Left lung (tissue), 4 donors: ENCODE measurements at regions not wholly inside any gene's neighbourhood (a gene's known extent, or its start where the extent isn't known, plus 50 kb on each side); places are given as distances from the start of the nearest gene placed in this dataset.

Experiments
- ATAC-seq: fragments of 200-7000 bp; cut with Tn5 transposase; one replicate; pipeline ENCODE4 v1.9.1; 2020; ENCODE audit warnings: moderate library complexity
- DNase-seq, 4 donors: peaks; one replicate each; pipeline ENCODE4 v3.0.0-alpha.2; 2013 to 2020
- H3K27ac ChIP-seq, 2 donors: fragments of 200-600 bp; sonication (generic) in 1 of 2; one replicate each; pipeline versions ENCODE4 v1.5.0 to v1.8.0; 2020 to 2021
- H3K27me3 ChIP-seq, 2 donors: fragments of 200-600 bp; sonication (generic) in 1 of 2; one replicate each; pipeline versions ENCODE4 v1.5.0 to v1.8.0; 2020 to 2021
- H3K36me3 ChIP-seq, 2 donors: fragments of 200-600 bp; sonication (generic) in 1 of 2; one replicate each; pipeline versions ENCODE4 v1.5.0 to v1.8.0; 2020 to 2021
- H3K4me1 ChIP-seq, 2 donors: fragments of 200-600 bp; one replicate each; pipeline ENCODE4 v1.8.0; 2021
- H3K4me3 ChIP-seq, 2 donors: fragments of 200-600 bp; sonication (generic) in 1 of 2; one replicate each; pipeline versions ENCODE4 v1.5.0 to v1.8.0; 2020 to 2021; ENCODE audit warnings: mild to moderate bottlenecking in 1 of 2
- H3K9me3 ChIP-seq, 2 donors: fragments of 200-600 bp; sonication (generic) in 1 of 2; one replicate each; pipeline versions ENCODE4 v1.5.0 to v1.8.0; 2020 to 2021
- intact Hi-C, 2 donors: fragments of 100-400 bp; cut with DNase I; formaldehyde crosslinking; loops; one replicate each; pipeline versions ENCODE4 v1.11.2 to v1.14.2; 2022
- TF ChIP-seq, protein P1 (sequence below), 2 donors: fragments of 200-600 bp; sonication (generic) in 1 of 2; IDR thresholded peaks; one replicate each; pipeline versions ENCODE4 v1.5.0 to v1.8.0; 2021; ENCODE audit warnings: antibody characterized with exemption in 2 of 2
- donor health status: DM: no; HTN: yes; CAD: no.
- donor health status: DM: no; HTN: no; CAD: no.

DNA sequence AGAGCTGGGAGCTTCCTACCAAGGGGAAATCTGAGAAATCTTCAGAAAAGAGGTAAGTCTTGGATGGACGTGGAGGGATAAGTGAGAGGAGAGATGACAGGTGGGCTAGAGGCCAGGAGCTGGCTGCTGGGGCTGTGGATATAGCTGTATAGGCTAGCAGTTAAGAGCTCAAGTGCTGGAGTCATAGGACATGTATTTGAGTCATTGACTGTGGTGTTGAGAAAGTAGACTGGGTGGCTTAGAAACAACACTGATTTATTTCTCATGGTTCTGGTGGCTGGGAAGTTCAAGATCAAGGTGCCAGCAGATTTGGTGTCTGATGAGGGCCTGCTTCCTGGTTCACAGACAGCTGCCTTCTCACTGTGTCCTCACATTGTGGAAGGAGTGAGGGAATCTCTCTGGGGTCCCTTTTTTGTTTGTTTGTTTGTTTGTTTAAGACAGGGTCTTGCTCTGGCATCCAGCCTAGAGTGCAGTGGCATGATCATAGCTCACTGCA, 151.1 kb upstream of the FUT8 start:
- H3K27ac ChIP-seq = no peak overlapping the region

DNA sequence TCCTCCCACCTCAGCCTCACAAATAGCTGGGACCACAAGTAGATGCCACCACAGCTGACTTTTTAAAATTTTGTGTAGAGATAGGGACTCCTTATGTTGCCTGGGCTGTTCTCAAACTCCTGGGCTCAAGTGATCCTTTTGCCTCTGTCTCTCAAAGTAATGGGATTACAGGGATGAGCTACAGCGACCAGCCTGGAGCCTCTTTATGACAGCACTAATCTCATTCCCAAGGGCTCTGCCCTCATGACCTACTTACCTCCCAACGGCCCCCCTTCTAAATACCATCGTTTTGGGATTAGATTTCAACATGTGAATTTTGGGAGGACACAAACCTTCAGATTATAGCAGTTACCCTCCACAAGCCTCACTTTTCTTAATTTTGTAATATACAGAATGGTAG, 150.6 kb upstream of the FUT8 start:
- Histone ChIP-seq H3K4me3 (no peak overlapping the region), H3K27me3 (no peaks in the 10 kb centered on the region), H3K36me3 (no peaks in the 10 kb centered on the region), H3K4me1 (no peaks in the 10 kb centered on the region), H3K9me3 (peaks cover 0 to 6% of the 10 kb centered on the region in 2 donors), H3K27ac (no peak overlapping the region)
- TF ChIP-seq, protein P1, sequence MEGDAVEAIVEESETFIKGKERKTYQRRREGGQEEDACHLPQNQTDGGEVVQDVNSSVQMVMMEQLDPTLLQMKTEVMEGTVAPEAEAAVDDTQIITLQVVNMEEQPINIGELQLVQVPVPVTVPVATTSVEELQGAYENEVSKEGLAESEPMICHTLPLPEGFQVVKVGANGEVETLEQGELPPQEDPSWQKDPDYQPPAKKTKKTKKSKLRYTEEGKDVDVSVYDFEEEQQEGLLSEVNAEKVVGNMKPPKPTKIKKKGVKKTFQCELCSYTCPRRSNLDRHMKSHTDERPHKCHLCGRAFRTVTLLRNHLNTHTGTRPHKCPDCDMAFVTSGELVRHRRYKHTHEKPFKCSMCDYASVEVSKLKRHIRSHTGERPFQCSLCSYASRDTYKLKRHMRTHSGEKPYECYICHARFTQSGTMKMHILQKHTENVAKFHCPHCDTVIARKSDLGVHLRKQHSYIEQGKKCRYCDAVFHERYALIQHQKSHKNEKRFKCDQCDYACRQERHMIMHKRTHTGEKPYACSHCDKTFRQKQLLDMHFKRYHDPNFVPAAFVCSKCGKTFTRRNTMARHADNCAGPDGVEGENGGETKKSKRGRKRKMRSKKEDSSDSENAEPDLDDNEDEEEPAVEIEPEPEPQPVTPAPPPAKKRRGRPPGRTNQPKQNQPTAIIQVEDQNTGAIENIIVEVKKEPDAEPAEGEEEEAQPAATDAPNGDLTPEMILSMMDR (IDR thresholded peaks at IDR 0.05) = no peak
- ATAC-seq (no peak), DNase-seq (no peak)
- intact Hi-C loops = no loop called here

More for the DNA sequence above, 151.1 kb upstream of the FUT8 start:
- ATAC-seq = no peak
- H3K27me3 ChIP-seq = no peaks in the 10 kb centered on the region
- no peak overlapping the region for H3K4me3 ChIP-seq
- no peak for DNase-seq
- H3K36me3 ChIP-seq = no peaks in the 10 kb centered on the region
- H3K9me3 ChIP-seq = peaks cover 0 to 6% of the 10 kb centered on the region in 2 donors
- no peaks in the 10 kb centered on the region for H3K4me1 ChIP-seq
- TF ChIP-seq, protein P1 (IDR thresholded peaks at IDR 0.05) = no peak
- intact Hi-C loops = no loop called here

DNA sequence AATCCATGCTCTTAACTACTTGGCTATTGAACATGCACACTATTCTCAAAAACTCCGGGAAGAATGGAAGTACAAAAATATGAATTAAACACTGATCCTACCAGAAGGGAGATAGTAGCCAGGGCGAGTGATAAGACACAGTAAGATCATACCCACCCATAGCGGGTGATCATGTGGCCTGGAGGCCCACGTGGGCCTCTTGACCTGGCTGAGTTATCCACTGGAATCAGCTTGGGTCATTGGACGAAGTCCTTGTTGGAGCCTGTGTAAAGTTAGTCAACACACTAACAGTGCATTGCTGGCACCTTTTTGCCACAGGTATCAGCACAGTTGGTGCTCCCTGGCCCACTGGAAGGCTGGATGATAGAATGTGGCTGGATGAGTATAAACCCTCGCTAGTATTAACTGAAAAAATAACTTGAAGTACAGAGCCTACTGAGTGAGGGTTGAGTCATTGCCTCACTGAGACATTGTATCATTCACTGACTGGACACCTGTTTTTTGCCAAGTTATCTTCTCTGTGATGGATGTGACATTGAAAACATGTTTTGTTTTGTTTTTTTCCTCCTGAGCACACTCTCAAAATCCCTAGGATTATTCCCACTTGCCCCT, 149.2 kb upstream of the FUT8 start:
- Histone ChIP-seq H3K9me3 (peaks cover 0 to 6% of the 10 kb centered on the region in 2 donors), H3K27ac (no peak overlapping the region), H3K36me3 (no peaks in the 10 kb centered on the region), H3K4me3 (no peak overlapping the region), H3K27me3 (no peaks in the 10 kb centered on the region), H3K4me1 (no peaks in the 10 kb centered on the region)
- ATAC-seq (no peak), DNase-seq (no peak)
- TF ChIP-seq, protein P1 (IDR thresholded peaks at IDR 0.05) = no peak
- intact Hi-C loops = no loop called here

DNA sequence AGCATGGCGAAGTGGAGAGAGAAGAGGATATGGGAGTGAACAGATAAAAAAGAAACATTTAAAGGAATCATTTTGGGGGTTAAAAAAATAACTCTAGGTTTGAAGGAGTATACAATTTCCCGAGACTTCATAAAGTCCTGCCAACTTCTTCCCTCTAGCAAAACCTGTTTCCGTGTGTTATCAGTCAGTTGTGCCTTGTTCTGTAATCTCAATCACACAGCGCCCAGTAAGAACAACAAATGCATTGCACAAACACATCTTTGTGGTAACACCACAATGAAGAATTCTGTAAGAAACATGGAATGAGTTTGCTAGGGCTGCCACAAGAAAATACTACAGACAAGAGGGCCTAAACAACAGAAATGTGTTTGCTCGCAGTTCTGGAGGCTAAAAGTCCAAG, 144.7 kb upstream of the FUT8 start:
- Histone ChIP-seq H3K27ac (no peak overlapping the region), H3K4me3 (no peak overlapping the region), H3K4me1 (no peaks in the 10 kb centered on the region), H3K9me3 (no peaks in the 10 kb centered on the region), H3K36me3 (no peaks in the 10 kb centered on the region), H3K27me3 (no peaks in the 10 kb centered on the region)
- DNase-seq (peak in 1 of 4 donors; percentile 27), ATAC-seq (no peak)
- TF ChIP-seq, protein P1 (IDR thresholded peaks at IDR 0.05) = no peak
- intact Hi-C loops = no loop called here

DNA sequence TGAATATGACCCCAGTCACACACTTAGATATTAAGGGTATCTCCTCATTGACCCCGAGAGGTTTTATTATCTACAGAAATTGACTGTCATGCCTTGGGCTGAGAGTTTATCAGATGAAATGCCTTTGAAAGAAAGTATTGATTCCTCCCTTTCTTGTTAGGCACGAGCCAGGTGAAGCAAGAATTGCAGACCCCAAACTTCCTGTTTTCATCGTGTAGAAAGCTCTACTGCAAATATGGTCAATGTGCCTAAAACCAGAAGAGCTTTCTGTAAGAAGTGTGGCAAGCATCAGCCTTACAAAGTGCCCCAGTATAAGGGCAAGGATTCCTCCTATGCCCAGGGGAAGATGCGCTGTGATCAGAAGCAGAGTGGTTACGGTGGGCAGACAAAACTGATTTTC, 143.9 kb upstream of the FUT8 start:
- ATAC-seq (no peak), DNase-seq (no peak)
- H3K27ac ChIP-seq = no peak overlapping the region
- H3K4me1 ChIP-seq = no peaks in the 10 kb centered on the region
- no peak overlapping the region for H3K4me3 ChIP-seq
- H3K36me3 ChIP-seq = no peaks in the 10 kb centered on the region
- H3K27me3 ChIP-seq = no peaks in the 10 kb centered on the region
- H3K9me3 ChIP-seq = no peaks in the 10 kb centered on the region
- intact Hi-C loops = no loop called here
- TF ChIP-seq, protein P1 (IDR thresholded peaks at IDR 0.05) = no peak
